Astrocyte (in vitro differentiated cells and primary cell): ENCODE measurements at regions not wholly inside any gene's neighbourhood (a gene's known extent, or its start where the extent isn't known, plus 50 kb on each side); places are given as distances from the start of the nearest gene placed in this dataset.

ENCODE experiments used
- DNase-seq: peaks from one replicate; pipeline ENCODE4 v3.0.0-alpha.2; 2010; ENCODE audit warnings: low read depth
- FAIRE-seq: peaks from 2 replicates; lab custom pipeline; 2011; peaks lifted over from hg19 to GRCh38; lab: Jason Lieb, UNC
- H2AFZ ChIP-seq: 2 replicates; pipeline ENCODE4 v1.6.0; 2012; ENCODE audit warnings: low read depth, low read length, inconsistent platforms
- H3K27ac ChIP-seq: 2 replicates; pipeline ENCODE4 v1.5.1; 2011; ENCODE audit warnings: low read depth, low read length, inconsistent platforms
- H3K27me3 ChIP-seq: 2 replicates; pipeline ENCODE4 v1.6.0; 2011; ENCODE audit warnings: low read length, inconsistent platforms; ENCODE audit not compliant: insufficient read depth
- H3K36me3 ChIP-seq: 2 replicates; pipeline ENCODE4 v1.5.1; 2011; ENCODE audit warnings: low read length, inconsistent platforms; ENCODE audit not compliant: insufficient read depth
- H3K4me1 ChIP-seq: 2 replicates; pipeline ENCODE4 v1.5.1; 2011; ENCODE audit warnings: low read length, inconsistent platforms; ENCODE audit not compliant: insufficient read depth
- H3K4me2 ChIP-seq: 2 replicates; pipeline ENCODE4 v1.6.0; 2012; ENCODE audit warnings: low read length, inconsistent platforms
- H3K4me3 ChIP-seq: 2 replicates; pipeline ENCODE4 v1.5.1; 2011; ENCODE audit warnings: low read depth, mild to moderate bottlenecking, low read length, inconsistent platforms; ENCODE audit not compliant: insufficient read depth
- H3K79me2 ChIP-seq: 2 replicates; pipeline ENCODE4 v1.6.0; 2012; ENCODE audit warnings: mild to moderate bottlenecking, low read length, inconsistent platforms; ENCODE audit not compliant: insufficient read depth
- H3K9ac ChIP-seq: 2 replicates; pipeline ENCODE4 v1.6.0; 2012; ENCODE audit warnings: mild to moderate bottlenecking, low read length, inconsistent platforms
- H3K9me3 ChIP-seq: 2 replicates; pipeline ENCODE4 v1.5.1; 2012; ENCODE audit warnings: low read depth, mild to moderate bottlenecking, low read length, inconsistent platforms; ENCODE audit not compliant: insufficient read depth
- H4K20me1 ChIP-seq: 2 replicates; pipeline ENCODE4 v1.6.0; 2012; ENCODE audit warnings: low read length, inconsistent platforms; ENCODE audit not compliant: insufficient read depth
- H3K27ac Mint-ChIP-seq: one replicate; pipeline ENCODE4 v1.8.0; 2021; ENCODE audit warnings: mild to moderate bottlenecking, mixed read lengths; ENCODE audit not compliant: unreplicated experiment
- H3K27me3 Mint-ChIP-seq: one replicate; pipeline ENCODE4 v1.8.0; 2021; ENCODE audit warnings: low read depth, mixed read lengths; ENCODE audit not compliant: unreplicated experiment
- H3K36me3 Mint-ChIP-seq: one replicate; pipeline ENCODE4 v1.8.0; 2021; ENCODE audit warnings: low read depth, mixed read lengths; ENCODE audit not compliant: unreplicated experiment
- H3K4me1 Mint-ChIP-seq: one replicate; pipeline ENCODE4 v1.8.0; 2021; ENCODE audit warnings: low read depth, mixed read lengths; ENCODE audit not compliant: unreplicated experiment
- H3K4me3 Mint-ChIP-seq: one replicate; pipeline ENCODE4 v1.8.0; 2021; ENCODE audit warnings: mild to moderate bottlenecking, moderate library complexity, mixed read lengths; ENCODE audit not compliant: unreplicated experiment
- H3K9me3 Mint-ChIP-seq: one replicate; pipeline ENCODE4 v1.8.0; 2021; ENCODE audit warnings: mild to moderate bottlenecking, mixed read lengths; ENCODE audit not compliant: unreplicated experiment
- CTCF ChIP-seq: IDR thresholded peaks from 2 replicates; pipeline ENCODE4 v1.5.1; 2011; ENCODE audit warnings: low read depth, mild to moderate bottlenecking, inconsistent platforms, low read length, moderate library complexity; ENCODE audit not compliant: insufficient read depth
- EZH2 ChIP-seq: IDR thresholded peaks from 2 replicates; pipeline ENCODE4 v1.6.1; 2012; ENCODE audit warnings: mild to moderate bottlenecking, low read length, inconsistent platforms; ENCODE audit not compliant: insufficient read depth

- Mint-ChIP-seq H3K36me3 (no peaks in the 10 kb centered on the region), H3K4me1 (no peaks in the 10 kb centered on the region), H3K9me3 (no peaks in the 10 kb centered on the region), H3K27ac (no peak overlapping the region), H3K4me3 (no peak overlapping the region), H3K27me3 (no peaks in the 10 kb centered on the region)
- Histone ChIP-seq H3K9me3 (no peaks in the 10 kb centered on the region), H3K4me2 (no peak overlapping the region), H2AFZ (no peak overlapping the region), H3K27ac (no peak overlapping the region), H3K36me3 (no peaks in the 10 kb centered on the region), H4K20me1 (no peaks in the 10 kb centered on the region), H3K4me3 (no peak overlapping the region), H3K79me2 (no peaks in the 10 kb centered on the region), H3K4me1 (no peaks in the 10 kb centered on the region), H3K9ac (no peak overlapping the region), H3K27me3 (no peaks in the 10 kb centered on the region)
- DNase-seq, result no peak
- no peak for FAIRE-seq
- TF ChIP-seq CTCF (no peak), EZH2 (no peak)
Measured at GRCh38 chr6:69594405-69594804, 202.4 kb downstream of the LMBRD1 start.

GRCh38 chr6:69593706-69594105, 203.1 kb downstream of the LMBRD1 start:
- Histone ChIP-seq H3K27me3 (no peaks in the 10 kb centered on the region), H3K4me3 (no peak overlapping the region), H3K9me3 (no peaks in the 10 kb centered on the region), H3K27ac (no peak overlapping the region), H3K79me2 (no peaks in the 10 kb centered on the region), H3K36me3 (no peaks in the 10 kb centered on the region), H3K4me1 (no peaks in the 10 kb centered on the region), H3K9ac (no peak overlapping the region), H2AFZ (no peak overlapping the region), H3K4me2 (no peak overlapping the region), H4K20me1 (no peaks in the 10 kb centered on the region)
- no peak overlapping the region for H3K4me3 Mint-ChIP-seq
- TF ChIP-seq CTCF (no peak), EZH2 (no peak)
- H3K36me3 Mint-ChIP-seq, result no peaks in the 10 kb centered on the region
- no peaks in the 10 kb centered on the region for H3K9me3 Mint-ChIP-seq
- FAIRE-seq, result no peak
- H3K27ac Mint-ChIP-seq, result no peak overlapping the region
- no peaks in the 10 kb centered on the region for H3K27me3 Mint-ChIP-seq
- H3K4me1 Mint-ChIP-seq, result no peaks in the 10 kb centered on the region
- DNase-seq, result no peak

- H3K27me3 ChIP-seq, result no peaks in the 10 kb centered on the region
- H3K4me1 ChIP-seq, result no peaks in the 10 kb centered on the region
- no peaks in the 10 kb centered on the region for H3K9me3 ChIP-seq
- no peak overlapping the region for H3K4me3 ChIP-seq
- H3K4me2 ChIP-seq, result no peak overlapping the region
- H3K79me2 ChIP-seq, result no peaks in the 10 kb centered on the region
- FAIRE-seq (no peak), DNase-seq (no peak)
- Mint-ChIP-seq H3K9me3 (no peaks in the 10 kb centered on the region), H3K4me1 (peaks cover 12% of the 10 kb centered on the region), H3K4me3 (no peak overlapping the region), H3K27ac (no peak overlapping the region), H3K27me3 (peaks cover 3% of the 10 kb centered on the region), H3K36me3 (no peaks in the 10 kb centered on the region)
- H4K20me1 ChIP-seq, result no peaks in the 10 kb centered on the region
- no peaks in the 10 kb centered on the region for H3K36me3 ChIP-seq
- TF ChIP-seq EZH2 (no peak), CTCF (no peak)
- no peak overlapping the region for H3K27ac ChIP-seq
- no peak overlapping the region for H2AFZ ChIP-seq
- no peak overlapping the region for H3K9ac ChIP-seq
Measured at GRCh38 chr6:69589626-69590025, 207.2 kb downstream of the LMBRD1 start.
